PC-3 (cell line): ENCODE measurements at regions not wholly inside any gene's neighbourhood (a gene's known extent, or its start where the extent isn't known, plus 50 kb on each side); places are given as distances from the start of the nearest gene placed in this dataset.

ENCODE experiments used
- ATAC-seq: fragments of 200-7000 bp; cut with Tn5 transposase; 2 replicates; pipeline ENCODE4 v1.9.1; 2020; ENCODE audit warnings: mild to moderate bottlenecking, moderate library complexity
- BruUV-seq: library from RNA; stranded (reverse); fragments of 400-500 nt; replicated peaks from 2 replicates; lab custom pipeline; 2021; lab: Mats Ljungman, UMichigan
- CTCF ChIA-PET: fragments of 300-600 bp; sonication (Branson Sonifier 250); formaldehyde crosslinking; loops from one replicate; lab custom pipeline; 2022; ENCODE audit warnings: antibody characterized with exemption; lab: Charles Lee
- POLR2A ChIA-PET: fragments of 300-600 bp; sonication (Branson Sonifier 250); formaldehyde crosslinking; loops from one replicate; lab custom pipeline; 2022; ENCODE audit warnings: antibody characterized with exemption; ENCODE audit not compliant: unreplicated experiment; lab: Charles Lee
- DNase-seq: peaks from one replicate; pipeline ENCODE4 v3.0.0-alpha.2; 2015
- H2AFZ ChIP-seq: fragments of 300-600 bp; sonication (generic); 2 replicates; pipeline ENCODE4 v1.6.0; 2016; ENCODE audit warnings: antibody characterized with exemption, low read length
- H3F3A ChIP-seq: fragments of 300-600 bp; sonication (generic); one replicate; pipeline ENCODE4 v1.6.0; 2017; ENCODE audit warnings: antibody characterized with exemption, low read length, control low read depth, mild to moderate bottlenecking; ENCODE audit not compliant: unreplicated experiment
- H3K27ac ChIP-seq: fragments of 300-600 bp; sonication (generic); 2 replicates; pipeline ENCODE4 v1.5.1; 2016; ENCODE audit warnings: mild to moderate bottlenecking, low read length
- H3K27me3 ChIP-seq: fragments of 300-600 bp; sonication (generic); 2 replicates; pipeline ENCODE4 v1.6.1; 2016; ENCODE audit warnings: low read length, mixed read lengths
- H3K36me3 ChIP-seq: fragments of 300-600 bp; sonication (generic); 2 replicates; pipeline ENCODE4 v1.6.1; 2016; ENCODE audit warnings: low read depth, mixed run types, low read length, mixed read lengths
- H3K4me1 ChIP-seq: fragments of 300-600 bp; sonication (generic); 2 replicates; pipeline ENCODE4 v1.5.1; 2016; ENCODE audit warnings: low read length; ENCODE audit not compliant: insufficient read depth
- H3K4me2 ChIP-seq: fragments of 300-600 bp; sonication (generic); 2 replicates; pipeline ENCODE4 v1.6.0; 2016; ENCODE audit warnings: low read length
- H3K4me3 ChIP-seq: fragments of 300-600 bp; sonication (generic); 2 replicates; pipeline ENCODE4 v1.5.1; 2016; ENCODE audit warnings: mild to moderate bottlenecking, low read length, mixed read lengths
- H3K79me2 ChIP-seq: fragments of 300-600 bp; sonication (generic); 2 replicates; pipeline ENCODE4 v1.6.1; 2017; ENCODE audit warnings: low read length, mixed read lengths
- H3K9ac ChIP-seq: fragments of 300-600 bp; sonication (generic); 2 replicates; pipeline ENCODE4 v1.6.0; 2016; ENCODE audit warnings: mild to moderate bottlenecking, low read length
- H3K9me2 ChIP-seq: fragments of 300-600 bp; sonication (generic); replicated peaks from 2 replicates; pipeline ENCODE4 v1.6.1; 2016; ENCODE audit warnings: mixed run types, low read length, mixed read lengths
- H3K9me3 ChIP-seq: fragments of 300-600 bp; sonication (generic); 2 replicates; pipeline ENCODE4 v1.6.1; 2016; ENCODE audit warnings: low read length, mixed read lengths
- H4K20me1 ChIP-seq: fragments of 300-600 bp; sonication (generic); 2 replicates; pipeline ENCODE4 v1.6.1; 2016; ENCODE audit warnings: low read length, mixed read lengths
- CTCF ChIP-seq: fragments of 300-600 bp; sonication (generic); conservative IDR thresholded peaks from 2 replicates; pipeline ENCODE4 v1.5.1; 2017; ENCODE audit warnings: antibody characterized with exemption, low read depth, mild to moderate bottlenecking, low read length
- EZH2 ChIP-seq: fragments of 300-600 bp; sonication (generic); IDR thresholded peaks from one replicate; pipeline ENCODE4 v1.6.1; 2017; ENCODE audit warnings: antibody characterized with exemption, mild to moderate bottlenecking, low read length; ENCODE audit not compliant: unreplicated experiment
- EZH2phosphoT487 ChIP-seq: fragments of 300-600 bp; sonication (generic); IDR thresholded peaks from 2 replicates; pipeline ENCODE4 v1.6.1; 2018; ENCODE audit warnings: mild to moderate bottlenecking, antibody characterized with exemption, low read length, borderline replicate concordance
- intact Hi-C: fragments of 100-400 bp; cut with micrococcal nuclease; formaldehyde crosslinking; loops from 2 replicates; pipeline ENCODE4 v1.9.0; 2023

GRCh38 chr12:132414634-132415326 lies 75.2 kb upstream of the FBRSL1 start:
- DNase-seq (peak; percentile 94), ATAC-seq (peak; percentile 96)
- no peaks in the 10 kb centered on the region for H3K9me3 ChIP-seq
- H3K36me3 ChIP-seq = no peaks in the 10 kb centered on the region
- H3K79me2 ChIP-seq = no peaks in the 10 kb centered on the region
- intact Hi-C loops = loop anchor here (1.0 to 2.0 kb wide), 4 partner anchors 110 to 260 kb away; no protein-coding TSS in a partner anchor
- no peaks in the 10 kb centered on the region for H4K20me1 ChIP-seq
- 0 out of 2 replicates have a peak overlapping the region, but pooled peaks have one; percentile 42 for H2AFZ ChIP-seq
- no peak overlapping the region for H3K27ac ChIP-seq
- POLR2A ChIA-PET = no interaction called here
- H3K9me2 ChIP-seq = no peaks in the 10 kb centered on the region
- no peak overlapping the region for H3K9ac ChIP-seq
- H3F3A ChIP-seq = no peaks in the 10 kb centered on the region
- TF ChIP-seq EZH2phosphoT487 (no peak), CTCF (peak; percentile 96), EZH2 (no peak)
- H3K4me2 ChIP-seq = peak overlapping the region; percentile 75
- CTCF ChIA-PET = interaction anchor here (0.6 to 2.1 kb wide), 7 partner anchors 14 to 261 kb away, joined by 3 to 16 read pairs (median 7); no protein-coding TSS in a partner anchor
- H3K4me1 ChIP-seq = no peaks in the 10 kb centered on the region; the same call in 1 of the 2 replicates
- no TSS peak for BruUV-seq
- H3K27me3 ChIP-seq = peaks cover 11% of the 10 kb centered on the region
- peak overlapping the region; percentile 41; the same call in 1 of the 2 replicates for H3K4me3 ChIP-seq

- no TSS peak for BruUV-seq
- Histone ChIP-seq H3K27ac (no peak overlapping the region), H3K9me2 (no peaks in the 10 kb centered on the region), H3K9ac (no peak overlapping the region), H3K9me3 (no peaks in the 10 kb centered on the region), H3K36me3 (no peaks in the 10 kb centered on the region), H4K20me1 (no peaks in the 10 kb centered on the region), H2AFZ (no peak overlapping the region), H3K27me3 (peaks cover 8% of the 10 kb centered on the region; the same call in 1 of the 2 replicates), H3K4me2 (0 out of 2 replicates have a peak overlapping the region, but pooled peaks have one; percentile 75), H3K4me1 (no peaks in the 10 kb centered on the region; the same call in 1 of the 2 replicates), H3F3A (no peaks in the 10 kb centered on the region), H3K4me3 (no peak overlapping the region), H3K79me2 (no peaks in the 10 kb centered on the region)
- DNase-seq (peak; percentile 50), ATAC-seq (peak; percentile 44)
- intact Hi-C loops = loop anchor here (2.0 kb wide), 1 partner anchor 259 kb away; no protein-coding TSS in a partner anchor
- TF ChIP-seq EZH2phosphoT487 (no peak), EZH2 (no peak), CTCF (peak; percentile 88)
- ChIA-PET CTCF (interaction anchor here (0.6 to 2.1 kb wide), 9 partner anchors 16 to 260 kb away, joined by 3 to 16 read pairs (median 4); no protein-coding TSS in a partner anchor), POLR2A (interaction anchor here (0.6 kb wide), 3 partner anchors 12 to 146 kb away, joined by 3 to 13 read pairs (median 3); no protein-coding TSS in a partner anchor)
These were observed 75.9 kb upstream of the FBRSL1 start for GRCh38 chr12:132413931-132414588.
